Adrenal gland (tissue), 9 donors: ENCODE measurements at regions not wholly inside any gene's neighbourhood (a gene's known extent, or its start where the extent isn't known, plus 50 kb on each side); places are given as distances from the start of the nearest gene placed in this dataset.
"Not testable (repeated sequence)": the region's sequence is repeated elsewhere in the genome, so short reads cannot be mapped to it uniquely, and the experiment has no call there.

Experiments used
- DNase-seq, 7 donors: peaks; one replicate each; pipeline ENCODE4 v3.0.0-alpha.2; 2019 to 2020
- H3K27ac ChIP-seq, 5 donors: fragments of 200-600 bp; sonication (generic) in 4 of 5; 1 replicate in 3 of 5; 2 replicates in 2 of 5; pipeline versions ENCODE4 v1.5.1 to v1.8.0; 2016 to 2020; ENCODE audit warnings: mild to moderate bottlenecking in 1 of 5
- H3K27me3 ChIP-seq: fragments of 200-600 bp; 2 replicates; pipeline ENCODE4 v1.8.0; 2021
- H3K36me3 ChIP-seq, 2 donors: fragments of 200-600 bp; replicated peaks in 1 of 2; 1 replicate in 1 of 2; 2 replicates in 1 of 2; pipeline versions ENCODE4 v1.5.1 to v1.8.0; 2018 to 2022
- H3K4me1 ChIP-seq, 2 donors: fragments of 200-600 bp; replicated peaks in 1 of 2; 1 replicate in 1 of 2; 2 replicates in 1 of 2; pipeline versions ENCODE4 v1.5.1 to v1.8.0; 2018 to 2021
- H3K4me3 ChIP-seq, 4 donors: fragments of 200-600 bp; sonication (generic) in 3 of 4; one replicate each; pipeline ENCODE4 v1.5.1; 2016 to 2018
- H3K9me3 ChIP-seq, 3 donors: fragments of 200-600 bp; sonication (generic) in 1 of 3; replicated peaks in 1 of 3; 1 replicate in 2 of 3; 2 replicates in 1 of 3; pipeline versions ENCODE4 v1.5.1 to v1.8.0; 2016 to 2021
- CTCF ChIP-seq, 6 experiments: fragments of 450-650 bp in 4 of 6; fragments of 200-600 bp in 2 of 6; sonication (generic) in 1 of 6; IDR thresholded peaks; 1 replicate in 5 of 6; 2 replicates in 1 of 6; pipeline versions ENCODE4 v1.5.1 to v1.8.0; 2016 to 2021; ENCODE audit warnings: antibody characterized with exemption in 6 of 6, mild to moderate bottlenecking in 2 of 6, moderate library complexity in 1 of 6
- POLR2A ChIP-seq, 2 donors: fragments of 450-650 bp; IDR thresholded peaks; one replicate each; pipeline ENCODE4 v1.6.1; 2017; ENCODE audit warnings: antibody characterized with exemption in 2 of 2, mild to moderate bottlenecking in 2 of 2, moderate library complexity in 1 of 2
- WGBS, 4 donors: extraction: QIAGEN DNeasy Blood & Tissue Kit in 2 of 4; methylation state at CpG; one replicate each; pipeline versions ENCODE4 v1.1.5 to v1.1.7; 2013 to 2017; 5-methylcytosine and 5-hydroxymethylcytosine counted together
- intact Hi-C, 2 donors: fragments of 100-400 bp; cut with DNase I; formaldehyde crosslinking; loops; one replicate each; pipeline versions ENCODE4 v1.14.1 to v1.15.0; 2022 to 2023
- donor health status: healthy with polysubstance abuse.
- donor health status: Bipolar disorder and iron deficiency.
- donor health status: DM: yes; HTN: yes; CAD: no.
- donor health status: DM: no; HTN: no; CAD: no.
- donor health status: DM: no; HTN: no; CAD: no.

GRCh38 chr2:237209885-237210284 lies 124.2 kb downstream of the COPS8 start:
- WGBS, 4 donors = 48 to 58% (median 53%) methylated on average over 6 of the region's 6 CpGs
- H3K9me3 ChIP-seq = no peaks in the 10 kb centered on the region
- H3K36me3 ChIP-seq = no peaks in the 10 kb centered on the region
- DNase-seq = no peak
- TF ChIP-seq POLR2A (IDR thresholded peaks at IDR 0.05) (no peak), CTCF (IDR thresholded peaks at IDR 0.05) (no peak)
- intact Hi-C loops = loop anchor here in 1 of 2 donors (10.0 kb wide), 1 partner anchor 105 kb away; no protein-coding TSS in a partner anchor
- no peaks in the 10 kb centered on the region for H3K27me3 ChIP-seq
- H3K4me3 ChIP-seq = no peak overlapping the region
- no peak overlapping the region for H3K27ac ChIP-seq
- H3K4me1 ChIP-seq = peaks cover 17 to 23% of the 10 kb centered on the region in 2 donors

GRCh38 chr2:237210297-237210696 lies 124.6 kb downstream of the COPS8 start:
- 88 to 93% (median 93%) methylated on average over 7 of the region's 7 CpGs for WGBS, 4 donors
- Histone ChIP-seq H3K27ac (no peak overlapping the region), H3K9me3 (no peaks in the 10 kb centered on the region), H3K4me1 (peaks cover 17 to 23% of the 10 kb centered on the region in 2 donors), H3K4me3 (no peak overlapping the region), H3K36me3 (no peaks in the 10 kb centered on the region), H3K27me3 (no peaks in the 10 kb centered on the region)
- peak in 1 of 7 donors; percentile 9 for DNase-seq
- intact Hi-C loops = no loop called here
- no peak for TF ChIP-seq CTCF (IDR thresholded peaks at IDR 0.05)
- TF ChIP-seq POLR2A (IDR thresholded peaks at IDR 0.05) = no peak

- no peak for TF ChIP-seq CTCF (IDR thresholded peaks at IDR 0.05)
- TF ChIP-seq POLR2A (IDR thresholded peaks at IDR 0.05) = no peak
- Histone ChIP-seq H3K36me3 (no peaks in the 10 kb centered on the region), H3K27ac (no peak overlapping the region), H3K27me3 (no peaks in the 10 kb centered on the region), H3K9me3 (no peaks in the 10 kb centered on the region), H3K4me1 (peaks cover 17 to 23% of the 10 kb centered on the region in 2 donors), H3K4me3 (no peak overlapping the region)
- intact Hi-C loops = no loop called here
- 73 to 91% (median 79%) methylated on average over 6 of the region's 6 CpGs for WGBS, 4 donors
- peak in 1 of 7 donors; percentile 27 for DNase-seq
Observed at GRCh38 chr2:237210763-237211162, 125.1 kb downstream of the COPS8 start.

GRCh38 chr2:237212356-237213279 lies 126.9 kb downstream of the COPS8 start:
- H3K4me3 ChIP-seq, H3K36me3 ChIP-seq, H3K9me3 ChIP-seq, H3K27me3 ChIP-seq, intact Hi-C loops: not testable (repeated sequence)
- H3K4me1 ChIP-seq = peaks cover 13 to 23% of the 10 kb centered on the region in 2 donors
- DNase-seq = peak in 1 of 7 donors; percentile 39
- 86 to 89% (median 87%) methylated on average over 9 of the region's 9 CpGs for WGBS, 4 donors
- H3K27ac ChIP-seq = peak overlapping the region in 1 of 5 donors; percentile 23
